DND-41 (cell line): ENCODE measurements at regions not wholly inside any gene's neighbourhood (a gene's known extent, or its start where the extent isn't known, plus 50 kb on each side); places are given as distances from the start of the nearest gene placed in this dataset.
"Not testable (repeated sequence)": the region's sequence is repeated elsewhere in the genome, so short reads cannot be mapped to it uniquely, and the experiment has no call there.

ENCODE experiments used
- ATAC-seq: fragments of 200-7000 bp; cut with Tn5 transposase; 3 replicates; pipeline ENCODE4 v1.9.1; 2021; ENCODE audit warnings: low read depth; ENCODE audit not compliant: insufficient read depth
- DNase-seq: peaks from one replicate; pipeline ENCODE4 v3.0.0-alpha.2; 2020
- H2AFZ ChIP-seq: 2 replicates; pipeline ENCODE4 v1.6.0; 2012; ENCODE audit warnings: low read depth, low read length
- H3K27ac ChIP-seq: 2 replicates; pipeline ENCODE4 v1.5.1; 2012; ENCODE audit warnings: low read length, inconsistent platforms
- H3K27me3 ChIP-seq: fragments of 200-600 bp; sonication (generic); 2 replicates; pipeline ENCODE4 v1.6.0; 2012; ENCODE audit warnings: low read length, mild to moderate bottlenecking, inconsistent platforms; ENCODE audit not compliant: insufficient read depth, poor library complexity
- H3K36me3 ChIP-seq: 2 replicates; pipeline ENCODE4 v1.5.1; 2012; ENCODE audit warnings: low read length, inconsistent platforms; ENCODE audit not compliant: insufficient read depth
- H3K4me1 ChIP-seq: 2 replicates; pipeline ENCODE4 v1.5.1; 2012; ENCODE audit warnings: mild to moderate bottlenecking, low read length; ENCODE audit not compliant: insufficient read depth
- H3K4me2 ChIP-seq: 2 replicates; pipeline ENCODE4 v1.6.0; 2012; ENCODE audit warnings: mild to moderate bottlenecking, moderate library complexity, low read length, inconsistent platforms; ENCODE audit not compliant: insufficient read depth
- H3K4me3 ChIP-seq, 2 experiments: fragments of 200-600 bp in 1 of 2; shearing (Covaris generic) in 1 of 2; 2 replicates each; pipeline ENCODE4 v1.5.1; 2012 to 2016; ENCODE audit warnings: inconsistent platforms in 2 of 2, low read length in 2 of 2, mild to moderate bottlenecking in 2 of 2, low read depth in 1 of 2, moderate library complexity in 1 of 2
- H3K79me2 ChIP-seq: 2 replicates; pipeline ENCODE4 v1.6.0; 2012; ENCODE audit warnings: low read length, inconsistent platforms; ENCODE audit not compliant: insufficient read depth
- H3K9ac ChIP-seq: 2 replicates; pipeline ENCODE4 v1.6.0; 2012; ENCODE audit warnings: low read depth, mild to moderate bottlenecking, inconsistent platforms, low read length, moderate library complexity
- H3K9me3 ChIP-seq: 2 replicates; pipeline ENCODE4 v1.5.1; 2012; ENCODE audit warnings: low read length, moderate library complexity, mild to moderate bottlenecking, inconsistent platforms; ENCODE audit not compliant: insufficient read depth, severe bottlenecking
- H4K20me1 ChIP-seq: 2 replicates; pipeline ENCODE4 v1.6.0; 2012; ENCODE audit warnings: low read length; ENCODE audit not compliant: insufficient read depth
- EZH2 ChIP-seq: IDR thresholded peaks from 3 replicates; pipeline ENCODE4 v1.6.1; 2012; ENCODE audit warnings: borderline replicate concordance, low read depth, mild to moderate bottlenecking, moderate library complexity, low read length, inconsistent platforms; ENCODE audit not compliant: severe bottlenecking
- TF ChIP-seq, protein P1 (sequence below): IDR thresholded peaks from 2 replicates; pipeline ENCODE4 v1.5.1; 2012; ENCODE audit warnings: borderline replicate concordance, low read length, moderate library complexity, mild to moderate bottlenecking; ENCODE audit not compliant: poor library complexity, severe bottlenecking; ENCODE audit errors: extremely low read depth

- no peak overlapping the region for H3K4me2 ChIP-seq
- no peak for DNase-seq
Observed at GRCh38 chr2:94725543-94725942, 145.7 kb upstream of the TEKT4 start.

DNA sequence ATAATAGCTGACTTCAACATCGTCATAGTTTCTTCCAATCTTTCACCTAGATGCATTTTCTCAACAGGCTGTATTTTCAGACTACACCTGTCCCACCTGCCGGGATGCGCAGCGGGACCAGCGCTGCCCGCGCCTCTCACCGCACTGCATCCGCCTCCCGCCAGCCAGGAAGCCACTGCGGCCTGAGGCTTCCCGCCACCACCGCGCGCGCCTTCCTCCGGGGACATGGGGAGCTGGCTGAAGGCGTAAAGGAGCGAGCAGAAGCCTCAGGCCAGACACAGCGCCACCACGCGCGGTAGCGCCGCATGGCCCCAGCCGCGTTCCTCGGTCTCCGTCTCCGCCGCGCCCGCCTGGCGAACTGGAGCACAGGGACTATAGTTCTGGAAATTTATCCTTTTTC is 135.7 kb upstream of the TEKT4 start:
- H3K4me1 ChIP-seq, H3K4me3 ChIP-seq, H3K4me2 ChIP-seq, H3K9me3 ChIP-seq, H4K20me1 ChIP-seq, H3K9ac ChIP-seq, H3K27ac ChIP-seq, ATAC-seq, H3K27me3 ChIP-seq, H3K36me3 ChIP-seq, H2AFZ ChIP-seq, H3K79me2 ChIP-seq, DNase-seq: not testable (repeated sequence)

More at GRCh38 chr2:94725543-94725942, 145.7 kb upstream of the TEKT4 start:
- no peak for ATAC-seq
- no peak overlapping the region for H3K9ac ChIP-seq
- no peaks in the 10 kb centered on the region for H3K79me2 ChIP-seq
- no peak overlapping the region for H2AFZ ChIP-seq
- no peaks in the 10 kb centered on the region for H3K36me3 ChIP-seq
- no peak overlapping the region for H3K27ac ChIP-seq
- no peaks in the 10 kb centered on the region for H3K27me3 ChIP-seq
- no peaks in the 10 kb centered on the region for H4K20me1 ChIP-seq
- no peak for TF ChIP-seq EZH2
- TF ChIP-seq, protein P1, sequence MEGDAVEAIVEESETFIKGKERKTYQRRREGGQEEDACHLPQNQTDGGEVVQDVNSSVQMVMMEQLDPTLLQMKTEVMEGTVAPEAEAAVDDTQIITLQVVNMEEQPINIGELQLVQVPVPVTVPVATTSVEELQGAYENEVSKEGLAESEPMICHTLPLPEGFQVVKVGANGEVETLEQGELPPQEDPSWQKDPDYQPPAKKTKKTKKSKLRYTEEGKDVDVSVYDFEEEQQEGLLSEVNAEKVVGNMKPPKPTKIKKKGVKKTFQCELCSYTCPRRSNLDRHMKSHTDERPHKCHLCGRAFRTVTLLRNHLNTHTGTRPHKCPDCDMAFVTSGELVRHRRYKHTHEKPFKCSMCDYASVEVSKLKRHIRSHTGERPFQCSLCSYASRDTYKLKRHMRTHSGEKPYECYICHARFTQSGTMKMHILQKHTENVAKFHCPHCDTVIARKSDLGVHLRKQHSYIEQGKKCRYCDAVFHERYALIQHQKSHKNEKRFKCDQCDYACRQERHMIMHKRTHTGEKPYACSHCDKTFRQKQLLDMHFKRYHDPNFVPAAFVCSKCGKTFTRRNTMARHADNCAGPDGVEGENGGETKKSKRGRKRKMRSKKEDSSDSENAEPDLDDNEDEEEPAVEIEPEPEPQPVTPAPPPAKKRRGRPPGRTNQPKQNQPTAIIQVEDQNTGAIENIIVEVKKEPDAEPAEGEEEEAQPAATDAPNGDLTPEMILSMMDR, result no peak
- H3K4me1 ChIP-seq, result no peaks in the 10 kb centered on the region
- no peak overlapping the region for H3K4me3 ChIP-seq
- H3K9me3 ChIP-seq, result no peaks in the 10 kb centered on the region

DNA sequence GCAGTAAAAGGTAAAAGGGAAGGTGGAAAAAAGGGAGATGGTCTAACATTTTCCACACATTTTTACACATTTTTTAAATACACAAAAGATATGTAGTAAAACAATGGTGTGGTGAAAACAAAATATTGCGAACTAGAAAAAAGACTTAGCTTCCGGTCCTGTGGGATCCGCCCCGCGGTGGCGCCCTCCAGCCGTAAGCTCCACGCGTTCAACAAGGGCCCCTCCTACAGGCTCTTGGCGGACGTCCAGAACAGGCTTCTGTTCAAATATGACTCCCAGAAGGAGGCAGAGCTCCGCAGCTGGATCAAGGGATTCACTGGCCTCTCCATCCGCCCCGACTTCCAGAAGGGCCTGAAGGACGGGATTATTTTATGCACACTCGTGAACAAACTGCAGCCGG is 134.1 kb upstream of the TEKT4 start:
- not testable (repeated sequence) for H3K27ac ChIP-seq, H3K4me2 ChIP-seq, H3K4me3 ChIP-seq, H3K27me3 ChIP-seq, H3K9ac ChIP-seq, H3K9me3 ChIP-seq, H3K4me1 ChIP-seq, H3K36me3 ChIP-seq, H2AFZ ChIP-seq, DNase-seq, H4K20me1 ChIP-seq, ATAC-seq, H3K79me2 ChIP-seq

- H3K27me3 ChIP-seq, H4K20me1 ChIP-seq, ATAC-seq, H3K9me3 ChIP-seq, DNase-seq, H3K27ac ChIP-seq, H3K4me3 ChIP-seq, H2AFZ ChIP-seq, H3K4me2 ChIP-seq, H3K9ac ChIP-seq, H3K79me2 ChIP-seq, H3K4me1 ChIP-seq, H3K36me3 ChIP-seq: not testable (repeated sequence)
Observed at GRCh38 chr2:94737736-94738342, 133.4 kb upstream of the TEKT4 start.

- H3K4me1 ChIP-seq, result no peaks in the 10 kb centered on the region
- ATAC-seq (no peak), DNase-seq (no peak)
- no peak overlapping the region for H2AFZ ChIP-seq
- H3K9ac ChIP-seq, result no peak overlapping the region
- no peaks in the 10 kb centered on the region for H3K9me3 ChIP-seq
- no peaks in the 10 kb centered on the region for H4K20me1 ChIP-seq
- H3K79me2 ChIP-seq, result no peaks in the 10 kb centered on the region
- TF ChIP-seq, protein P1, result no peak
- no peak for TF ChIP-seq EZH2
- no peaks in the 10 kb centered on the region for H3K36me3 ChIP-seq
- H3K4me3 ChIP-seq, result no peak overlapping the region
- H3K4me2 ChIP-seq, result no peak overlapping the region
- no peaks in the 10 kb centered on the region for H3K27me3 ChIP-seq
- no peak overlapping the region for H3K27ac ChIP-seq
Observed at GRCh38 chr2:94753466-94753998, 117.7 kb upstream of the TEKT4 start.
